RPMI7951 (cell line): ENCODE measurements at regions not wholly inside any gene's neighbourhood (a gene's known extent, or its start where the extent isn't known, plus 50 kb on each side); places are given as distances from the start of the nearest gene placed in this dataset.
"Not testable (repeated sequence)": the region's sequence is repeated elsewhere in the genome, so short reads cannot be mapped to it uniquely, and the experiment has no call there.

Experiments
- DNase-seq: peaks from one replicate; pipeline ENCODE4 v3.0.0-alpha.2; 2012; ENCODE audit warnings: low read depth

DNA sequence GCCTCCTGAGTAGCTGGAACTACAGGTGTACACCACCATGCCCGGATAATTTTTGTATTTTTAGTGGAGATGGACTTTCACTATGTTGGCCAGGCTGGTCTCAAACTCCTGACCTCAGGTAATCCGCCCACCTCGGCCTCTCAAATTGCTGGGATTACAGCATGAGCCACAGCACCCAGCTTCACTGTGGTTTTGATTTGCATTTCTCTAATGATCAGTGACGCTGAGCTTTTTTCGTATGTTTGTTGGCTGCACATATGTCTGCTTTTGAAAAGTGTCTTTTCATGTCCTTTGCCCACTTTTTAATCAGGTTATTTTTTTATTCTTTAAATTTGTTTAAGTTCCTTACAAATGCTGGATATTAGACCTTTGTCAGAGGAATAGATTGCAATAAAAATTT lies 696.0 kb downstream of the ZBBX start:
- DNase-seq: not testable (repeated sequence)

DNA sequence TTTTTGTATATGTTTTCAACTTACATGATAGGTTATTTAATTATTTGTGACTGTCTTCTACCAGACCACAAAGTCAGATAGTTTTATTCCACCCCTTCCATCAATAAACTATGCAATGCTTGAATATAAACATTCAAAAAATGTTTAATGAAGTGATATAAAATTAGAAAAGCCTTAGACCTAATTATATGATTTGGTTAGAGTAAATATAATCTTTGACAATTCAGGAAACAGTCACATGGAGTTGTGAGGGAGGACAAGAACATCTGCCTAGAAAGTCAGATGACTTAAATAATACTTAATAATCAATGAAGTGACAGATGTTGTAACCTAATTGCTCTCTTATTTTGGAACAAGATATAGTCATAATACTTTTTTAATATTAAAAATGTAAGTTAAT lies 710.3 kb downstream of the ZBBX start:
- DNase-seq: no peak

DNA sequence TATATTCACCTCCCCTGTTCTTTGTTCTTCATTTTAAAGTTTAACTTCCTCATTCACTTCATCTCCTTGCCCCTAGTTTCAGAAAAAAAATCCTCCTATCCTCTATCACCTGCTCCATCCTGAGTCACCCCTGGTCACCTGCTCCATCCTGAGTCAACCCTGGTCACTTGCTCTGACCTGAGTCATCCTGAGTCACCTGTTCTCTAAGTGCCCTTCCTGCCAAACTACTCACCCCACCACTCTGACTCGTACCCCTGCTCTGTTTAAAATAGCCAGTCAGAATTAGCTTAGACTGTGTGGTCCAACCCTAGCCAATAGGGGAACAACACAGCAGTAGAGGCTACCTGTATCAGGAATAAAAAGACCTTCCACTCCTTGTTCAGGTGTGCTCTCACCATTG lies 716.9 kb downstream of the ZBBX start:
- DNase-seq: no peak

DNA sequence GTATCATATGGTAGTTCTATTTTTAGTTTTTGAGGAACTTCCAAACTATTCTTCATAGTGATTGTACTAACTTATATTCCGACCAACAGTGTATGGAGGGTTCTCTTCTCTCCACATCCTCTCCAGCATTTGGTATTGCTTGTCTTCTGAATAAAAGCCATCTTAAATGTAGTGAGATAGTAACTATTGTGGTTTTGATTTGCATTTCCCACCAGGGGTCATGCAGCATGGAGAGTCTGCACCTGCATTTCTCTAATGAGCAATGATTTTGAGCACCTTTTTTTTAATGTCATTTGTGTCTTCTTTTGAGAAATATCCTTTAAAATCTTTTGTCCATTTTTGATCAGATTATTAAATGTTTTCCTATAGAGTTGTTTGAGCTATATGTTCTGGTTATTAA lies 718.5 kb downstream of the ZBBX start:
- no peak for DNase-seq

DNA sequence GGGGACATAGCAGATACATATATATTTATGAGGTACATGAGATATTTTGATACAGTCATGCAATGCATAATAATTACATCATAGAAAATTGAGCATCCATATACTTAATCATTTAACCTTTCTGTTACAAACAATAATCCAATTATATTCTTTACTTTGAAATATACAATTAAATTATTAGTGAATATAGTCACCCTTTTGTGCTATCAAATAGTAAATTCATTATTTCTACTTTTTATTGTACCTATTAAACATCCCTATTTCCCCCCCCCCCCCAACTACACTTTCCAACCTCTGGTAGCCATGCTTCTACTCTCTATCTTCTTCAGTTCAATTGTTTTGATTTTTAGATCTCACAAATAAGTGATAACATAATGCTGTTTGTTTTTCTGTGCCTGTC lies 719.1 kb downstream of the ZBBX start:
- DNase-seq: no peak

DNA sequence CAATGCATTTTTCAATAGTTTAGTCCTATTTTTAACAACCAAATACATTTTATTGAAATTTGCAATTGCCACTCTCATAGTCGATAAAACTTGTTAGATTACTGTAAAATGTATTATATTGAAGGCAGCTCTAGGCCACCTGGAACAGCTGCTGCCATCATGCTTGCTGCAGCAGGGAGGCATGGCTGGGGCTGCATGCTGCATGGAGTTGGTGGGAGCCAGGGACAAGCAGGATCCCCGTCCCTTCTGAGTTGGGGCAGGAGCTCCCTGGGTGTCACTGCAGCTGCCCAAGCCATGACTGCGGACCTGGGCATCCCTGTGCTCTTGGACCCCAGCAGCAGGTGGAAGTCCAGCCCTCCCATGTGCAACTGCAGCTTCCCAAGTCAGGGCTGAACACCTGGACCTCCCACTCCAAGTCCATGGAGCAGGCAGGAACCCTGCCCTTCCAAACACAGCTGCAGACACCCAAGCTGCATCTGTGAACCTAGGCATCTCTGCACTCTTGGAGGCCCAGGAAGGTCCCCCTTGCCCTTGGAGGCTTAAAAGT lies 742.0 kb downstream of the ZBBX start:
- no peak for DNase-seq

DNA sequence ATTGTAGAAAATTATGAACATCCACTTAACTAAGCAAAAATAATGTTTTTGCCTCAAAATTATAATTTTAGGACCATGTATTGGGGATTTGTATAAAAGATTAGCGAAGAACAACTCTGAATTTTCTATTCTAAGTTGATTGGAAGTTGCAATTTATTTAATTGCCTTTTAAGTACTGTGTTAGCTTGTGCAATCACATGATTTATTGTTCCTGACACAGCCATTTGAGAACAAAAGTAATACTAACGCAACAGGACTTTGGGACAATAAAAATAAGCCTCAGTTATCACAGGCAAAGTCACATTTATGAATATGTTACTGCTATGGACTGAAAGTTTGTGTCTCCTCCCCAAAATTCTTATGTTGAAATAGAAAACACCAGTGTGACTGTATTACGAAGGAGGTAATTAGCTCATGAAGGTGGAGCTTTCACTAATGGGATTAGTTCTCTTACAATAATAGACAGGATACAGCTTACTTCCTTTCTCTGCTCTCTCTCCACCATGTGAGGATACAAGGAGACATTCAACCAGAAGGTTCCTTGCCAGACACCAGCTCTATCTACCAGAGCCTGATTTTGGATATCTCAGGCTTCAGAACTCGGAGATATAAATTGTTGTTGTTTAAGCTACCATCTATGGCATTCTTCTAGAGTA lies 745.9 kb downstream of the ZBBX start:
- no peak for DNase-seq

DNA sequence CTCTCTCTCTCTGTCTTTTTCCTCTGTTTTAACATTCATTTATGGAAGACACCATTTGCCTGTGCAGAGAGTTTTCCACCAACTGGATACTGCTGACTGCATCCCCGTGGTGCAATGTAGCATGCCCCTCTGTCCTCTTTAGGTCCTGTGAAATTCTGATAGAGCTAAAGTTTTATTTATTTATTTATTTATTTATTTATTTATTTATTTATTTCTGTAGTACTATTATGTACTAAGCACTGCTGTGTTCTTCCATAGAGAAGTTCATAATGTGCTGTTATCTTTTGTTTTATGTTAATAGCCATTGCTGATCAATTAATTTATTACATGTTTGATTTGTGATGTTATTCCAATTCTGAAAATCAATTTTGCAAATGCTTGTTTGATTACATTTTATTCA lies 749.9 kb downstream of the ZBBX start:
- DNase-seq: no peak

DNA sequence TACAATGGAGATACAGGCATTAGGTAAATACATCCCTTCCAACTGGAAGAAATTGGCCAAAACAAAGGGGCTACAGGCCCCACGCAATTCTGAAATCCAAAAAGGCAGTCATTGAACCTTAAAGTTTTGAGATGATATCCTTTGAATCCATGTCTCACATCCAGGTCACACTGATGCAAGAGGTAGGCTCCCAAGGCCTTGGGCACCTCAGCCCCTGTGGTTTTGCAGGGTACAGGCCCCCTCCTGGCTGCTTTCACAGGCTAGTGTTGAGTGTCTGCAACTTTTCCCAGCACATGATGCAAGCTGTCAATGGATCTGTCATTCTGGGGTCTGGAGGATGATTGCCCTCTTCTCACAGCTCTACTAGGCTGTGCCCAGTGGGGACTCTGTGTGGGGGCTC lies 766.7 kb downstream of the ZBBX start:
- DNase-seq: no peak

DNA sequence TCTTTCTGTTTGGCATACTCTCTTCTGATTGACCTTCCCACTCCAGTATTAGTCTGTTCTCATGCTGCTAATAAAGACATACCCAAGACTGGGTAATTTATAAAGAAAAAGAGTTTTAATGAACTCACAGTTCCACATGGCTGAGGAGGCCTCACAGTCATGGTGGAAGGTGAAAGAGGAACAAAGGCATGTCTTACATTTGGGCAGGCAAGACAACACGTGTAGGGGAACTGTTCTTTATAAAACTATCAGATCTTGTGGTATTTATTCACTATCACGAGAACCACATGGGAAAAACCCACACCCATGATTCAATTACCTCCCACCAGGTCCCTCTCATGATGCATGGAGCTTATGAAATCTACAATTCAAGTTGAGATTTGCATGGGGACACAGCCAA lies 767.3 kb downstream of the ZBBX start:
- DNase-seq: not testable (repeated sequence)

DNA sequence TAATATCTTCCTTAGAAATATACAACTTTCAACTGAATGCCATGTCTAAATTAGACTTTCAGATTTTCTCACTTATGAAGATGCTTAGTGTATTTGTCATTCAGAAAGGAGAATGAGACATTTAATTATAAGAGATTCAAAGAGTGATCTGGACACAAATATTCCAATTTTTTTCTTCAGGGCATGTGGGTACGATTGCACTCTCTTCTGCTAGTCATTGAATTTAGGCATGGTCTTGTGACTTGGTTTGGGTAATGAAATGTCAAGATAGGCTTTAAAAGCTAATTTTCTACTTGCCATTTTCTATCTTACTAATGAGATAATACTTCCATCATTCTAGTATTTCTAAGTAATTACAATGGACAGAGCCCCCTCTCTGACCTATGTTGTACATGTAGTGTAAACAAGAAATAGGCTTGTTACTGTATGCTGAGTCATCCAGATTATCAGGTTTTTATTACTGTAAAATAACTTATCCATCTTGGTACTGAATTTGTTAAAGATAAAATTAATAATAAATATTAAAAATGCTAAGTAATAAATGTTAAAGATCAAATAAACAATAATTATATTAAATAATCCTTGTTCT lies 770.8 kb upstream of the BCHE start:
- DNase-seq: no peak

DNA sequence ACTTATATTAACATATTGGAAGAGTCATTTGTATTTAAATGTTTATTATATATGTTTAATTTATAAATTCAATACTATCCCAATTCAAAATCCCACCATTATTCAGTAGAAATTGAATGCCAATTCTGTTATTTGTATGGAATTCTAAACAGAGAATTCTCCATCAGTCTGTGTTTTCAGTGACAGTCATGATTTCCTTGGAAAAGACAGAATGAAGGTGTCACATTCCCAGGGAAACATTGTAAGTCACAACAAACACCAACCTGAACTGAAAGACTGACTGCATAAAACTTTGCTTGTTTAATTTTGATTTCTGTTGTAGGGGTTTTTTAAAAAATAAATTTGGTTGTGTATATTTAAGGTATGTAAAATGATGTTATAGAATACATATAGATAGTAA lies 769.8 kb upstream of the BCHE start:
- DNase-seq: no peak

DNA sequence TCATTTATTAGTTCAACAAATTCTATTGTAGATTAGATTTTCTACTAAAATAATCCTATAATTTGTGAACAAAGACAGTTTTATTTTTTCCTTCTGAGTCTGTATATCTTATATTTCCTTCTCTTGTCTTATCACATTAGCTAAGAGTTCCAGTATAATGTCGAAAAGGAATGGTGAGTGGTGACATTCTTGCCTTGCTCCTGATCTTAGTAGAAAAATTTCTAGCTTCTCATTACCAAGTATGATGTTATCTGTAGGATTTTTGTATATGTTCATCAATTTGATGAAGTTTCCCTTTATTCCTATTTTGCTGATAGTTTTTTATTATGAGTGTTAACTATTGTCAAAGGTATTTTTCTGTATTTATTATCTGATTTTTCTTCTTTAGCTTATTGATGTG lies 756.6 kb upstream of the BCHE start:
- no peak for DNase-seq

DNA sequence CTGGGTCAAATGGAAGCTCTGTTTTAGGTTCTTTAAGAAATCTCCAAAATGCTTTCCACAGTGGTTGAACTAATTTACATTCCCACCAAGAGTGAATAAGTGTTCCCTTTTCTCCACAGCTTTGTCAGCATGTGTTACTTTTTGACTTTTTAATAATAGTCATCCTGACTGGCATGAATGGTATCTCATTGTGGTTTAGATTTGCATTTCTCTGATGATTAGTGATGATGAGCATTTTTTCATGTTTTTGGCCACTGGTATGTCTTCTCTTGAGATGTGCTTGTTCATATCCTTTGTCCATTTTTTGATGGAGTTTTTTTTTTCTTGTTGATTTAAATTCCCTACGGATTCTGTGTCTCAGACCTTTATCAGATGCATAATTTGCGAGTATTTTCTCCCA lies 745.0 kb upstream of the BCHE start:
- no peak for DNase-seq

DNA sequence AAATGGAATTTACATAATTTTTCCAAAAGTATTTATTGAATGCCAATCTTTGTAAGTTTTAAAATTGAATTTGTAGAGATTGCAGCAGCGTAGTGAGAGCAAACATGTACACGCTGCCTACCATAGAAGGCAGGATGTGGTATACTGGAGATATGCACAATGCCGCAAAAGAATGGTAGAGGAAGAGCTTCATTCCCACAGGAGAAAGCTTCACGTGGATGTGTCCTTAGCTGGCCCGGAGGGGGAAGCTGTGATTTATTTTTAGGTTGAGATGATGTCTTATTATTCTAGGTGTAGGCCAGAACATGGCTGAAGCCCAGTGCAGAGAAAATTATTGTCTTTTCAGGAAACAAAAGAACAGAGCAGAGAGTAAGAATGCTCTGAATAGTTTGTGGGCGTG lies 743.3 kb upstream of the BCHE start:
- no peak for DNase-seq

DNA sequence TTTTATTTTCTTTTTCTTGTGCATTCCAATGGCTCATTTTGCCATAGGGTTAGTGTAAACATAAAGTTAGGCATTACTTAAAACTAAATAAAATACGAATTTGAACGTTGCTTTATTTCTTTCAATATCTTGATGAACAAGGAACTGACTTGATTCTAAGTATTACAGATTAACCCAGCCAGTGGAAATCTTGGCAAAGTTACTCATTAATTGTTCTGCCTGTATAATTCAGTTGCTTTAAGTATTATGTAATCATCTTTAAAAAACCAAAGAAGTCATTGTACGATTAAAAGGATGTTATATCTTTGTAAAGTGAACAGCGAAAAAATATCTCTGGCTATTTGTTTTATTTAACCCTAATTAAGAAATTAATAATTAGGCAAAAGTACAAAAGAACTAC lies 737.9 kb upstream of the BCHE start:
- no peak for DNase-seq

DNA sequence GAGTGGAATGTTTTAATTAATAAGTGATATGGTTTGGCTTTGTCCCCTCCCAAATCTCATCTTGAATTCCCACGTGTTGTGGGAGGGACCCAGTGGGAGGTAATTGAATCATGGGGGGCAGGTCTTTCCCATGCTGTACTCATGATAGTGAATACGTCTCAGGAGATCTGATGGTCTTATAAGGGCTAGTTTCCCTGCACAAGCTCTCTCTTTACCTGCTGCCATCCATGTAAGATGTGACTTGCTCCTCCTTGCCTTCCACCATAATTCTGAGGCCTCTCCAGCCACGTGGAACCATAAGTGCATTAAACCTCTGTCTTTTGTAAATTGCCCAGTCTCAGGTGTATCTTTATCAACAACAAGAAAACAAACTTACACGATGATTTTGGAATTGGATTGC lies 734.5 kb upstream of the BCHE start:
- not testable (repeated sequence) for DNase-seq

DNA sequence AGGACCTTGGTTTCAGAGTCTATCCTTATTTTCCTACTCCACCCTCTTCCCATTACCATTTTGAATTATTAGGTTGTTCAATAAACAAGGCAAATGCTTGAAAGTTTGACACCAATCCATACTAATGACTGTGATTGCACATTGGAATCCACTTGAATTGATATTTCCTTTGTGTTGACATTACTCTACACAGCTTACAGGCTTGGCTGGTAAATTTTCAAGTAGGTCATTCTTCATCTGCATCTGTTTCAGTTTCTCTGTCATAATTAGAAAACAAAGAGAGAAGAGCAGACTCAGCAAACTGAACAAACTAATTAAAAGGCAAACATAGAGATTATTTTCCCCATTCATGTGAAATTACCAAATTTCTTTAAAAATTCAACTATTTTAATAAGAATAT lies 732.9 kb upstream of the BCHE start:
- no peak for DNase-seq

DNA sequence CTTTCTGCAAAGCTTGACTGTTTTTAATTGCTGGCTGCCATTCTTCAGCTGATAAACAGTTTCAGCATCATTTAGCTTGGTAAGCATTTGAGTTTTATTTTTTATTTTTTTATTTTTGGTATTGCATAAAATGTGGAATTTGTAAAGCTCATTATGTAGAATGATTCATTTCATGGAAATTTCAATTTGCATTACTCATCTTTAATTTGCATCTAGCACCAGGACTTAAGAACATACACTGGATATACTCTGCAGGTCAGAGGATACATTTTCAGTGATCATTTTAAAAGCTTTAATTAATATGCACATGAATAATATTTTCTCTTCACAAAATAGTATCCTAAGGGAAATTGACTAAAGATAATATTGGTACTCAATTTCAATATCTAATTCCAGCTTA lies 732.4 kb upstream of the BCHE start:
- DNase-seq: no peak

DNA sequence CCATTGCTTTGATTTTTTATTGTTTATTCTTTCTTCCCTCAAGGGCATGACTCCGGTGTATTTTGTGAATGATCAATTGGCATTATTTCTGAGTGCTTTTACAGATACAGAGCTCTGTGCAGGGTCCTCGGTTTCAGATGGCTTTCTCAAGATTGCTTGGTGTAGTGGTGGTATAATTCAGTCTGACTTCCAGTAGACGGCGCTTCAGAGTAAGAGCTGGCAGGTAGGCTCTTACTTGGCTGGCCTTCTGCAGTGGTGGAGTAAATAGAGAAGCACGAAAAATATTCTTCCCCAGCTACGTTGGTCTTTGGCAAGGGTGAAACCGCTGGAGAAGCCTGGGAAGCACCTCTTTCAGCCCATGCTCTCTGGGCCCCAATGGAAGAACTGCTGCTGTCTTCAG lies 723.0 kb upstream of the BCHE start:
- no peak for DNase-seq

DNA sequence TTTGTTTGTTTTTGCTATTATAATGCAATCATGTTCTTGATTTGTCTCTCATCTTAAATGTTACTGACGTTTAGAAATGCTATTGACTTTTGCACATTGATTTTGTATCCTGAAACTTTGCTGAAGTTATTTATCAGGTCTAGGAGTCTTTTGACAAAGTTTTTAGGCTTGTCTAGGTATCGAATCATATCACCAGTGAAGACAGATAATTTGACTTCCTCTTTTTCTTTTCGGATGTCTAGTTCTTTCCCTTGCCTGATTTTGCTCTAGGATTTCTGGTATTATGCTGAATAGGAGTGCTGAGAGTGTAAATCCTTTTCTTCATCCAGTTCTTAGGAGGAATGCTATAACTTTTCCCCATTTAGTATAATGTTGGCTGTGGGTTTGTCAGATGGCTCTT lies 719.7 kb upstream of the BCHE start:
- DNase-seq: no peak

DNA sequence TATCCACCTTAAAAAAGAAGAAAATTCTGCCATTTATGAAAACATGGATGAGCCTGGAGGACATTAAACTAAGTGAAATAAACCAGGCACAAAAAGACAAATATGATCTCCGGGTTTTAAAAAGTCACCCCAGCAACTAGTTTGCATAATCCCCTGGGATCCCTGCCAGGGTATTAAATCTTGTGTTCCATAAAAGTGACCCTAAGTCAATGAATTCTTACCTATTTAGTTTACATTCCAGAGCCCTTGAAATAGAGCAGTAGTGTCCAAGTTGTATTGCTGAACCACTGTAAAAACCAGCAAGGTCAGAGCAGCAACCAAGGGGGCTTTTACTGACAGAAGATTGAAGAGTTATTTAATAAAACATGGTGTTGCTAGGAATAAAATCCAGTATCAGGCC lies 716.8 kb upstream of the BCHE start:
- DNase-seq: no peak

DNA sequence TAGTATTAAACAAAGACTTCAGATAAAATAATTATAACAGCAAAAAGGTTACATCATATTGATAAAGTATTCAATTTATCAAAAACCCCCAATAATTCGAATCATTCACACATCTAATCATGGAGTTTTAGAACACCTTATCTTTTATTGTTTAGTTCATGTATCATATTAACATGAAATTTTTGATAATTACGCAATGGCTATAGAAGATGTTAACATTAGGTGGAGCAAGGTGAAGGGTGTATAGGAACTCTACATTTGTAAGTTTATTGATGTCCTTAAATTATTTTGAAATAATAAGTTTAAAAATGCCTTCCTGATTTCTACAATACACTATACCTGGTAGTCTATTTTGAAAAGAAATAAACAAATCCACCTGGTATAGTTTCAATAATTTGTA lies 696.5 kb upstream of the BCHE start:
- DNase-seq: no peak

DNA sequence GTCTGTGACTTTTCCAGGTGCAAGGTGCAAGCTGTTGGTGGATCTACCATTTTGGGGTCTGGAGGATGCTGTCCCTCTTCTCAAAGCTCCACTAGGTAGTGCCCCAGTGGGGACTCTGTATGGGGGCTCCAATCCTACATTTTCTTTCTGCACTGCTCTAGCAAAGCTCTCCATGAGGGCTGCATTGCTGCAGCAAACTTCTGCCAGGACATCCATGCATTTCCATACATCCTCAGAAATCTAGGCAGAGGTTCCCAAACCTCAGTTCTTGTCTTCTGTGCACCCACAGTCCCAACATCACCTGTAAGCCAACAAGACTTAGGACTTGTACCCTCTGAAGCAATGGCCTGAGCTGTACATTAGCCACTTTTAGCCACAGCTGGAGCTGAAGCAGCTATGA lies 694.5 kb upstream of the BCHE start:
- DNase-seq: no peak
